ENCODE measurements at regions not wholly inside any gene's neighbourhood (a gene's known extent, or its start where the extent isn't known, plus 50 kb on each side); places are given as distances from the start of the nearest gene placed in this dataset.

DNA sequence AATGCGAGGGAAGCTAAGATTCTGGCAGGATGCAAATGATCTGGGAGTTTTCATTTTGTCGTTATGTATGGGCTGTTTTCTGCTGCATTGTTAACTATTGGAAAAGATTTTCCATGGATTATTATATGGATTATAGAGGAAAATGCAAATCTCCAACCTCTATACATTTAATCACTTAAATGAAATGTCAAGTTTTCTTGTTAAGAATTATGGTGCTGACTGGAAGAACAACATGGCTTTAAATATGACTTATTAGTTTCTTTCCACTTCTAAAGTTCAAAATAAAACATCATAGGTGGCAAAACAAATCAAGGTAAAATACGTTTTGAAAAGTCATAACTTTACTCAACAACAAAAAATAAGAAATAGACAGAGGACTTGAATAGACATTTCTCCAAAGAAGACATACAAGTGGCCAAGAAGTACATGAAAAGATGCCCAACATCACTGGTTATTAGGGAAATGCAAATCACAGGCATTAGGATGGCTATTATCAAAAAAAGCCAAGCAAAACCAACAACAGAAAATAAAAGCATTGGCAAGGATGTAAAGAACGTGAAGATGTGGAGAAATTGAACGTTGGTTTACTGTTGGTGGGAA is 56.2 kb upstream of the CLDN5 start:
- no peak for TF ChIP-seq CTCF (IDR thresholded peaks at IDR 0.05 in 4 of 5, conservative IDR thresholded peaks at IDR 0.05 in 1 of 5)
- TF ChIP-seq POLR2A (IDR thresholded peaks at IDR 0.05): no peak

Data from gastrocnemius medialis (tissue), 4 donors.